ENCODE measurements at regions not wholly inside any gene's neighbourhood (a gene's known extent, or its start where the extent isn't known, plus 50 kb on each side); places are given as distances from the start of the nearest gene placed in this dataset.

DNA sequence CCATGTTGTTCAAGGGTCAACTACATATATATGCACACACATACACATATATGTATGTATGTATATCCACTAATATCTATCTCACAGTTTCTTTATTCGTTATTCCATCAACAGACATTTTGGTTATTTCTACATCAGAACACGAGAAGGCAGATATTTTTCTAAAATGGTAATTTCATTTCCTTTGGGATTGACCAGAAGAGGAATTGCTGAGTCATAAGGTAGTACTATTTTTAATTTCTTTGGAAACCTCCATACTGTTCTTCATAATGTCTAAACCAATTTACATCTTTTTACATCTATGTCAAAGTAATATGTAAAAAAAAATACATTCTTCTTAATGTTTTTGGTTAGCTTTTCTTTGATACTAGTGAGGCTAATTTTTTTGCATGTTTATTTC, 630.7 kb upstream of the GCFC2 start:
- Mint-ChIP-seq H3K4me3 (no peak overlapping the region), H3K4me1 (ENCODE audit: low read depth) (no peaks in the 10 kb centered on the region), H3K9me3 (ENCODE audit: insufficient read depth) (peaks cover 15% of the 10 kb centered on the region), H3K27ac (no peak overlapping the region), H3K27me3 (ENCODE audit: low read depth) (no peaks in the 10 kb centered on the region), H3K36me3 (ENCODE audit: low read depth) (no peaks in the 10 kb centered on the region)
- ChIA-PET POLR2A (no interaction called here), CTCF (no interaction called here)
- ATAC-seq: no peak
- DNase-seq: no peak

DNA sequence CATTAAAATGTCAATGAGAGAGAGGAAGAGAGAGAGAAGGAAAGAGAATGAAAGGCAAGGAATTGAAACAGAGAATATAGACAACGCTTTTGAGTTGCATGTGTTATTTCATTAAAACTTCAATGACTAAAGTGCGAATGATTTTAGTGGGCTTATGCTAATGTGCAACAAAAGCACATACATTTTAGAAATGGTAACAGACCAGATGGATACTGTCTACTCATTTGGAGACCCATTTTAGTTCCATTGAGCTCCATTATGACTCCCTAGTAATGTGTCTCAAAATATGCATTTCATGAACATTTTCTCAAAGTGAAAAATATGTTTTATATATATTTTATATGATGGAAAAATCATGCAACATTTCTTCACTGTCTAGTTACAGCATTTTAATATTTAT, 622.2 kb upstream of the GCFC2 start:
- H3K9me3 Mint-ChIP-seq (ENCODE audit: insufficient read depth): no peaks in the 10 kb centered on the region
- ChIA-PET CTCF (no interaction called here), POLR2A (no interaction called here)
- no peak overlapping the region for H3K4me3 Mint-ChIP-seq
- DNase-seq (no peak), ATAC-seq (no peak)
- H3K4me1 Mint-ChIP-seq (ENCODE audit: low read depth): no peaks in the 10 kb centered on the region
- no peak overlapping the region for H3K27ac Mint-ChIP-seq
- H3K27me3 Mint-ChIP-seq (ENCODE audit: low read depth): no peaks in the 10 kb centered on the region
- no peaks in the 10 kb centered on the region for H3K36me3 Mint-ChIP-seq (ENCODE audit: low read depth)

- CTCF ChIA-PET: no interaction called here
- POLR2A ChIA-PET: no interaction called here
- Mint-ChIP-seq H3K4me3 (no peak overlapping the region), H3K27me3 (ENCODE audit: low read depth) (no peaks in the 10 kb centered on the region), H3K4me1 (ENCODE audit: low read depth) (no peaks in the 10 kb centered on the region), H3K36me3 (ENCODE audit: low read depth) (no peaks in the 10 kb centered on the region), H3K9me3 (ENCODE audit: insufficient read depth) (no peaks in the 10 kb centered on the region), H3K27ac (no peak overlapping the region)
- ATAC-seq: no peak
- DNase-seq: no peak
Observed at GRCh38 chr2:76330865-76331264, 620.1 kb upstream of the GCFC2 start.

DNA sequence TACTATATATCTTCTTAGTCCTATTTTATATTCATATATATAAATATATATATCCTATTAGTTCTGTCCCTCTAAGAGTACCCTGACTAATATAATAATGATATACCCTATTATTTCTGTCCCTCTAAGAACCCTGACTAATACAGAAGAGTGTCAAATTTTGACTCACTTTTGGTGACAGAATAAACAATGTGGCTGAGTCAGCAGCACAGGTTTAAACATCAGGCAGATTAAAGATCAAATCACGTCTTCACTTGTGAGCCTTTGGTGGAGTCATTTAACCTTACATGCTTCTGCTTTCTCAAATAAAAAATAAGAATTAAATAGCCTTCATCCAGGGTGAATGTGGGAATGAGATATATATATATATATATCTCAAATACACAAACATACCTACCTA, 615.9 kb upstream of the GCFC2 start:
- DNase-seq (no peak), ATAC-seq (no peak)
- CTCF ChIA-PET: no interaction called here
- POLR2A ChIA-PET: no interaction called here
- Mint-ChIP-seq H3K27me3 (ENCODE audit: low read depth) (no peaks in the 10 kb centered on the region), H3K36me3 (ENCODE audit: low read depth) (no peaks in the 10 kb centered on the region), H3K27ac (no peak overlapping the region), H3K4me3 (no peak overlapping the region), H3K9me3 (ENCODE audit: insufficient read depth) (no peaks in the 10 kb centered on the region), H3K4me1 (ENCODE audit: low read depth) (no peaks in the 10 kb centered on the region)

DNA sequence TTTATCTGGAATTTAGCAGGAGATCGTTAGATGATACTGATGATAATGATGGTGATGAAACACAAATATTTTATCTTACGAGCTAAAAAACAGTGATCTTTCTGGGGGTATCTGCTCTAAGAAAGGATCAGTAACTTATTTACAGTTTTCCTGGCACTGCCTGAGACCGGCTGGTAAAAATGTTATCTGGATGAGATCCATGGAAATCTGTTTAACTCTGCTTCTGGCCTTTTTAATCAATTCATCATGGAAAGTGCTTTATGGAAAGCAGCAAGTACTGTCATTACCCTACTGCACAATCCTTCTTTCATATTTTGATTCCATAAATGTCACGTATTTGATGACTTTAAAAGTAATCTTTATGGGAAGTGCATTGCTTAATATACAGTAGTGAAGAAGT, 612.7 kb upstream of the GCFC2 start:
- no peaks in the 10 kb centered on the region for H3K4me1 Mint-ChIP-seq (ENCODE audit: low read depth)
- H3K4me3 Mint-ChIP-seq: no peak overlapping the region
- no peaks in the 10 kb centered on the region for H3K9me3 Mint-ChIP-seq (ENCODE audit: insufficient read depth)
- ATAC-seq (no peak), DNase-seq (no peak)
- H3K36me3 Mint-ChIP-seq (ENCODE audit: low read depth): no peaks in the 10 kb centered on the region
- POLR2A ChIA-PET: no interaction called here
- H3K27ac Mint-ChIP-seq: no peak overlapping the region
- CTCF ChIA-PET: no interaction called here
- H3K27me3 Mint-ChIP-seq (ENCODE audit: low read depth): no peaks in the 10 kb centered on the region

DNA sequence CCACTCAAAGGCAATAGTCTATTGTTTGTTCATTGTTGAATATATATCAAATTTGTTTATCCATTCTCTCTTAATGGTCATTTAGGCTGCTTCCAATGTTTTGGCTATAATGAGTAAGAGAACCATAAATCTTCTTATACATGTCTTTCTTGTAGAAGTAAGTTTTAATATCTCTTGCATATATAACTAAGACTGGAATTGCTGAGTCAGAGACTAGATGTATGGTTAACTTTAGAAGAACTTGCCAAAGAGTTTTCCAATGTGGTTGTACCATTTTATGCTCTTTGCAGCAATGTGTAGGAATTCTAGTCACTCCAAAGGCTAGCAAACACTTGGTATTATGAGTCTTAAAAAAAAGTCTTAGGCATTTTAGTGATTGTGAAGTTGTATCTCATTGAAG, 610.0 kb upstream of the GCFC2 start:
- Mint-ChIP-seq H3K27ac (no peak overlapping the region), H3K9me3 (ENCODE audit: insufficient read depth) (peaks cover 4% of the 10 kb centered on the region), H3K27me3 (ENCODE audit: low read depth) (no peaks in the 10 kb centered on the region), H3K4me1 (ENCODE audit: low read depth) (no peaks in the 10 kb centered on the region), H3K4me3 (no peak overlapping the region), H3K36me3 (ENCODE audit: low read depth) (no peaks in the 10 kb centered on the region)
- CTCF ChIA-PET: no interaction called here
- DNase-seq (no peak), ATAC-seq (no peak)
- POLR2A ChIA-PET: no interaction called here

- H3K27me3 Mint-ChIP-seq (ENCODE audit: low read depth): no peaks in the 10 kb centered on the region
- no peaks in the 10 kb centered on the region for H3K36me3 Mint-ChIP-seq (ENCODE audit: low read depth)
- H3K9me3 Mint-ChIP-seq (ENCODE audit: insufficient read depth): peaks cover 4% of the 10 kb centered on the region
- no peak overlapping the region for H3K27ac Mint-ChIP-seq
- H3K4me3 Mint-ChIP-seq: no peak overlapping the region
- no peak for ATAC-seq
- POLR2A ChIA-PET: no interaction called here
- H3K4me1 Mint-ChIP-seq (ENCODE audit: low read depth): no peaks in the 10 kb centered on the region
- CTCF ChIA-PET: no interaction called here
- DNase-seq: no peak
Observed at GRCh38 chr2:76318848-76319360, 608.2 kb upstream of the GCFC2 start.

GRCh38 chr2:76316691-76317090, 606.0 kb upstream of the GCFC2 start:
- Mint-ChIP-seq H3K27ac (no peak overlapping the region), H3K36me3 (ENCODE audit: low read depth) (no peaks in the 10 kb centered on the region)

DNA sequence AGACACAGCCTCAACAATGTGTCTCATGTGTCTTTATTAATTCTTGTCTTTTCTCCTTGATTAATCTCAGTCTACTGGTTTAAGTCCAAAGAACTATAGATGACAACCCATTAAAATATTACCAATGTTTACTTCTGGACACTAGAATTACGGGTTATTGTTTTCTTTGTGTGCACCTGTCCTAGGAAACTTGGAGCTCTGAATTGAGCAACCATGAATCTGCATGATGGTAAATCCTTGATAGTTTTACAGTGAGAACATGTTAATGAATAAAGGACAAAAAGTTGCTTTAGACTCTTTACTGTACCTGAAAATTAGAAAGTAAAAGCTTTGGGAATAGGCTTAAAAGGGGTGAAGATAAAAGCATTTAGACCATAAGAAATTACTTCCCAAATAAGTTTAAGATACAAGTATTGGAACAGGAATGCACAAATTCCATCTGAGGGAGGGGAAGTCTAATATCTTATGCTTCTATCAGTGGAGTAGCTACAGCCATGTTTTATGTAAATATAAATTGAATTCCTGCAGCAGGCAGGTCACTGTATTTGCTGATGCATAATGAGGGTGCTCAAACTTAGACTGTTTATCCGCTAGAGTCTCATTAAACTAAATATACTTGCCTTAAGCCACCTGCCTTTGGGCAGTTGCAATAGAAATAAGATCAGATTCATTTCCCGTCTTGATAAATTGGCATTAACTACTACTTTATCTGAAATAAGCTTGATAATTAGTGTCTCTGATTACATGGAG, 603.7 kb upstream of the GCFC2 start:
- Mint-ChIP-seq H3K9me3 (ENCODE audit: insufficient read depth) (peaks cover 4% of the 10 kb centered on the region), H3K27me3 (ENCODE audit: low read depth) (no peaks in the 10 kb centered on the region), H3K27ac (no peak overlapping the region), H3K36me3 (ENCODE audit: low read depth) (no peaks in the 10 kb centered on the region), H3K4me3 (no peak overlapping the region), H3K4me1 (ENCODE audit: low read depth) (no peaks in the 10 kb centered on the region)
- ChIA-PET POLR2A (no interaction called here), CTCF (no interaction called here)
- no peak for DNase-seq
- no peak for ATAC-seq

More at GRCh38 chr2:76316691-76317090, 606.0 kb upstream of the GCFC2 start:
- H3K9me3 Mint-ChIP-seq (ENCODE audit: insufficient read depth): peaks cover 4% of the 10 kb centered on the region
- no peaks in the 10 kb centered on the region for H3K27me3 Mint-ChIP-seq (ENCODE audit: low read depth)
- ATAC-seq: no peak
- CTCF ChIA-PET: no interaction called here
- POLR2A ChIA-PET: no interaction called here
- DNase-seq: no peak
- no peaks in the 10 kb centered on the region for H3K4me1 Mint-ChIP-seq (ENCODE audit: low read depth)
- no peak overlapping the region for H3K4me3 Mint-ChIP-seq

DNA sequence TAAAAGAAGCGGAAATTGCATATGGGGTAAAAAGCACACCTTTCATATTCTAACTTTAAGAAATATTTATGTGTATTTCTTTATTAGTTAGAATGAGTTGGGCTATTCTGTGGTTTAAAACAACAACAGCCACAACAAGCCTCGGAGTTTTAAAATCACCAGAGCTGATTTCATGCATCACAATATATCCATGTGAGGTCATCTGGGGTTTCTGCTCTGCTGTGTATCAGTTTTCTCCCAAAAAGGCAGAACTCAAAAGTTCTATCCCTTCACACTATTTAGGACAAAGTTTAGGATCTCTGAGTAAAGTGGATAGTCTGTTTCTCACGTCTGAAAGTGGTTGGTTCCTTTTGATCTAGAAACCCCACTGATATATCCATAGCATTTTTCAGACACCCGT, 601.5 kb upstream of the GCFC2 start:
- DNase-seq (no peak), ATAC-seq (no peak)
- Mint-ChIP-seq H3K27me3 (ENCODE audit: low read depth) (no peaks in the 10 kb centered on the region), H3K36me3 (ENCODE audit: low read depth) (no peaks in the 10 kb centered on the region), H3K9me3 (ENCODE audit: insufficient read depth) (peaks cover 4% of the 10 kb centered on the region), H3K4me1 (ENCODE audit: low read depth) (no peaks in the 10 kb centered on the region), H3K27ac (no peak overlapping the region), H3K4me3 (no peak overlapping the region)
- ChIA-PET POLR2A (no interaction called here), CTCF (no interaction called here)

GRCh38 chr2:76311728-76312127, 601.0 kb upstream of the GCFC2 start:
- no peaks in the 10 kb centered on the region for H3K36me3 Mint-ChIP-seq (ENCODE audit: low read depth)
- ChIA-PET CTCF (no interaction called here), POLR2A (no interaction called here)
- no peaks in the 10 kb centered on the region for H3K27me3 Mint-ChIP-seq (ENCODE audit: low read depth)
- ATAC-seq: no peak
- H3K4me1 Mint-ChIP-seq (ENCODE audit: low read depth): no peaks in the 10 kb centered on the region
- no peak for DNase-seq
- H3K9me3 Mint-ChIP-seq (ENCODE audit: insufficient read depth): no peaks in the 10 kb centered on the region
- no peak overlapping the region for H3K27ac Mint-ChIP-seq
- H3K4me3 Mint-ChIP-seq: no peak overlapping the region

GRCh38 chr2:76310894-76311633, 600.3 kb upstream of the GCFC2 start:
- H3K27me3 Mint-ChIP-seq (ENCODE audit: low read depth): no peaks in the 10 kb centered on the region
- no peaks in the 10 kb centered on the region for H3K36me3 Mint-ChIP-seq (ENCODE audit: low read depth)
- POLR2A ChIA-PET: no interaction called here
- H3K4me1 Mint-ChIP-seq (ENCODE audit: low read depth): no peaks in the 10 kb centered on the region
- CTCF ChIA-PET: no interaction called here
- H3K9me3 Mint-ChIP-seq (ENCODE audit: insufficient read depth): no peaks in the 10 kb centered on the region
- no peak overlapping the region for H3K27ac Mint-ChIP-seq
- no peak overlapping the region for H3K4me3 Mint-ChIP-seq
- no peak for DNase-seq
- ATAC-seq: no peak

DNA sequence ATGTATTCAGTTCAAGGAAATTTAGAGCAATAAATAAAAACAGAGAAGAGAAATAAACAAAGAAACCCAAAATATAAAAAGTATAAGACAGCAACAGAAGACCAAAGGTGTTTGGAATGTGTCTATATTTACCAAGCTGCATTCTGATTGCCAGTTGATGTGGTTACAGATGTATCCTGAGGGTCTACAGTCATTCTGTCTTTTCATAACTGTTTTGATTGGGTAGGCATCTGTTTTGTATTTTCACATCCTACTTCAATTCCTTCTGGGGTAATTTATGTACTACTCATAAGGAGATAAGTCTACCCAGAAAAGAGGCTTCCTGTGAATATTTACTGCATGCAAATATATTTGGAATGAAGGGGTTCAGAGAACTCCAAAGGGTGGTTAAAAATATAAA, 596.8 kb upstream of the GCFC2 start:
- ATAC-seq (no peak), DNase-seq (no peak)
- no peaks in the 10 kb centered on the region for H3K27me3 Mint-ChIP-seq (ENCODE audit: low read depth)
- H3K36me3 Mint-ChIP-seq (ENCODE audit: low read depth): no peaks in the 10 kb centered on the region
- no peak overlapping the region for H3K27ac Mint-ChIP-seq
- ChIA-PET POLR2A (no interaction called here), CTCF (no interaction called here)
- no peaks in the 10 kb centered on the region for H3K4me1 Mint-ChIP-seq (ENCODE audit: low read depth)
- H3K4me3 Mint-ChIP-seq: no peak overlapping the region
- H3K9me3 Mint-ChIP-seq (ENCODE audit: insufficient read depth): peaks cover 14% of the 10 kb centered on the region

Data from activated CD8-positive, alpha-beta T cell treated with anti-CD3 and anti-CD28 coated beads, Interleukin-2, amount 10 ng/mL, durations not matched to agents 7 days and 5 days (primary cell).